Fibroblast of peridontal ligament (primary cell): ENCODE measurements at regions not wholly inside any gene's neighbourhood (a gene's known extent, or its start where the extent isn't known, plus 50 kb on each side); places are given as distances from the start of the nearest gene placed in this dataset.

Experiments used
- DNase-seq: peaks from one replicate; pipeline ENCODE4 v3.0.0-alpha.2; 2010; ENCODE audit errors: extremely low read depth

- no peak for DNase-seq
Observed at GRCh38 chr7:67758551-67758950, 761.9 kb downstream of the TYW1 start.

- DNase-seq, result no peak
Observed at GRCh38 chr7:67760971-67761370, 764.3 kb downstream of the TYW1 start.

- DNase-seq, result no peak
Observed at GRCh38 chr7:67762516-67762915, 765.9 kb downstream of the TYW1 start.

- DNase-seq, result no peak
Observed at GRCh38 chr7:67764289-67764688, 767.7 kb downstream of the TYW1 start.

GRCh38 chr7:67765481-67766175 lies 769.0 kb downstream of the TYW1 start:
- DNase-seq, result no peak

- no peak for DNase-seq
Observed at GRCh38 chr7:67766906-67767410, 770.3 kb downstream of the TYW1 start.

GRCh38 chr7:67771846-67772605 lies 775.4 kb downstream of the TYW1 start:
- DNase-seq, result no peak

- DNase-seq, result no peak
Observed at GRCh38 chr7:67773081-67773480, 776.4 kb downstream of the TYW1 start.

- DNase-seq, result no peak
Observed at GRCh38 chr7:67777119-67777518, 780.5 kb downstream of the TYW1 start.

- DNase-seq, result no peak
Observed at GRCh38 chr7:67781841-67782240, 785.2 kb downstream of the TYW1 start.

GRCh38 chr7:67786021-67786420 lies 789.4 kb downstream of the TYW1 start:
- no peak for DNase-seq

GRCh38 chr7:67788669-67789068 lies 792.0 kb downstream of the TYW1 start:
- DNase-seq, result no peak

- no peak for DNase-seq
Observed at GRCh38 chr7:67791918-67792317, 795.3 kb downstream of the TYW1 start.

- no peak for DNase-seq
Observed at GRCh38 chr7:67794544-67794943, 797.9 kb downstream of the TYW1 start.

GRCh38 chr7:67803789-67804188 lies 807.2 kb downstream of the TYW1 start:
- no peak for DNase-seq

GRCh38 chr7:67805921-67806471 lies 809.4 kb downstream of the TYW1 start:
- no peak for DNase-seq

GRCh38 chr7:67807826-67808225 lies 811.2 kb downstream of the TYW1 start:
- no peak for DNase-seq

GRCh38 chr7:67809586-67809985 lies 813.0 kb downstream of the TYW1 start:
- DNase-seq, result no peak

- no peak for DNase-seq
Observed at GRCh38 chr7:67813621-67814292, 817.1 kb downstream of the TYW1 start.

GRCh38 chr7:67817481-67817880 lies 820.8 kb downstream of the TYW1 start:
- no peak for DNase-seq

GRCh38 chr7:67821116-67821515 lies 824.5 kb downstream of the TYW1 start:
- DNase-seq, result no peak

GRCh38 chr7:67823345-67823744 lies 826.7 kb downstream of the TYW1 start:
- no peak for DNase-seq
